Panc1 (cell line): ENCODE measurements at regions not wholly inside any gene's neighbourhood (a gene's known extent, or its start where the extent isn't known, plus 50 kb on each side); places are given as distances from the start of the nearest gene placed in this dataset.

ENCODE experiments used
- ATAC-seq: fragments of 200-7000 bp; cut with Tn5 transposase; 2 replicates; pipeline ENCODE4 v1.9.1; 2020; ENCODE audit warnings: mild to moderate bottlenecking, moderate library complexity
- BruUV-seq: library from RNA; stranded (reverse); fragments of 400-500 nt; replicated peaks from 2 replicates; lab custom pipeline; 2021; lab: Mats Ljungman, UMichigan
- CTCF ChIA-PET: fragments of 300-600 bp; sonication (Branson Sonifier 250); formaldehyde crosslinking; loops from one replicate; lab custom pipeline; 2022; ENCODE audit warnings: antibody characterized with exemption; lab: Charles Lee
- POLR2A ChIA-PET: fragments of 300-600 bp; sonication (Branson Sonifier 250); formaldehyde crosslinking; loops from one replicate; lab custom pipeline; 2022; ENCODE audit warnings: antibody characterized with exemption; lab: Charles Lee
- DNase-seq: peaks from one replicate; pipeline ENCODE4 v3.0.0-alpha.2; 2010; ENCODE audit warnings: low read depth, low spot score
- H3K27ac ChIP-seq: 2 replicates; pipeline ENCODE4 v1.5.1; 2011; ENCODE audit warnings: mild to moderate bottlenecking, low read length, inconsistent platforms
- H3K27me3 ChIP-seq: fragments of 200-500 bp; sonication (Bioruptor generic); 2 replicates; pipeline ENCODE4 v1.6.0; 2014; ENCODE audit warnings: low read length, inconsistent platforms; ENCODE audit not compliant: control insufficient read depth, insufficient read depth
- H3K36me3 ChIP-seq: fragments of 200-500 bp; sonication (Bioruptor generic); 2 replicates; pipeline ENCODE4 v1.5.1; 2014; ENCODE audit warnings: inconsistent platforms, mild to moderate bottlenecking, low read length, moderate library complexity; ENCODE audit not compliant: control insufficient read depth, insufficient read depth
- H3K4me1 ChIP-seq: 2 replicates; pipeline ENCODE4 v1.5.1; 2011; ENCODE audit warnings: inconsistent platforms, mild to moderate bottlenecking, low read length, moderate library complexity; ENCODE audit not compliant: control insufficient read depth, insufficient read depth
- H3K4me3 ChIP-seq, 2 experiments: 2 replicates each; pipeline ENCODE4 v1.5.1; 2011 to 2012; ENCODE audit warnings: low read depth in 2 of 2, low read length in 2 of 2, mild to moderate bottlenecking in 2 of 2, inconsistent platforms in 1 of 2, moderate library complexity in 1 of 2
- H3K9me3 ChIP-seq: fragments of 200-500 bp; sonication (Bioruptor generic); 2 replicates; pipeline ENCODE4 v1.5.1; 2014; ENCODE audit warnings: low read depth, mild to moderate bottlenecking, inconsistent platforms, low read length, moderate library complexity; ENCODE audit not compliant: control insufficient read depth, insufficient read depth
- POLR2AphosphoS5 ChIP-seq: IDR thresholded peaks from 2 replicates; pipeline ENCODE4 v1.6.1; 2012; ENCODE audit warnings: mild to moderate bottlenecking, low read depth, low read length, moderate library complexity
- SIN3A ChIP-seq: IDR thresholded peaks from 2 replicates; pipeline ENCODE4 v1.6.1; 2012; ENCODE audit warnings: low read depth, mild to moderate bottlenecking, low read length, moderate library complexity, borderline replicate concordance; ENCODE audit not compliant: insufficient read depth
- TCF7L2 ChIP-seq: IDR thresholded peaks from 2 replicates; pipeline ENCODE4 v1.6.1; 2011; ENCODE audit warnings: mild to moderate bottlenecking, low read depth, low read length, inconsistent platforms
- in situ Hi-C: cut with HindIII; loops from 2 replicates; pipeline ENCODE4 v1.10.0; 2016; ENCODE audit warnings: low sequenced_read_pairs, low pct_unique_long_range_greater_than_20kb
- intact Hi-C: fragments of 100-400 bp; cut with micrococcal nuclease; formaldehyde crosslinking; loops from one replicate; pipeline ENCODE4 v1.10.0; 2022; ENCODE audit not compliant: unreplicated experiment
- TF ChIP-seq, protein P1 (sequence below): fragments of 450-650 bp; IDR thresholded peaks from 2 replicates; pipeline ENCODE4 v1.5.1; 2017; ENCODE audit warnings: mild to moderate bottlenecking
- TF ChIP-seq, protein P2 (sequence below), 2 experiments: IDR thresholded peaks; 2 replicates each; pipeline ENCODE4 v1.6.1; 2011 to 2012; ENCODE audit warnings: low read depth in 2 of 2, control low read depth in 1 of 2, low read length in 1 of 2, mild to moderate bottlenecking in 1 of 2, moderate library complexity in 1 of 2; ENCODE audit not compliant: insufficient read depth in 1 of 2

DNA sequence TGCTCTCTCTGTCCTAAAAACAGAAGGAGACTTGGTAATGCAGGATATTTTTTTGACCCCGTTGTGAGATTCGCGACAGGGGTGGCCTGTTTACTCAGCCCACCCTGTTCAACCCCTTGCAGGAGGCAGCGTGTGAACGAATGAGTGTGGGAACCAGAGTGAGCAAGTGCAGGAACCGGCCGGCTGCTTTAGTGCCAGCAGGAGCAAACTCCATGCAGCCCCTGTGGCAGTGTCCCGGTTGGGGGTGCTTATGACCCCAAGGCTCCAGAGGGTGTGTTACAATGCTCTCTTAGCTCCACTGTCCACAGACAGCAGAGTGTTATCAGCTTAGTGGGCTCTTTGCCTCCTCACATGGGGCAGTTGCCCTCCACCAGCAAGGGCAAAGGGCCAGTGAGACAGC lies 225.2 kb downstream of the ETNK1 start:
- ChIA-PET POLR2A (no interaction called here), CTCF (interaction anchor here (0.6 kb wide), 1 partner anchor 10 kb away, joined by 3 read pairs; no protein-coding TSS in a partner anchor)
- in situ Hi-C loops = no loop called here
- no peak for TF ChIP-seq POLR2AphosphoS5
- TF ChIP-seq TCF7L2 = no peak
- no peak for TF ChIP-seq SIN3A
- TF ChIP-seq, protein P1, sequence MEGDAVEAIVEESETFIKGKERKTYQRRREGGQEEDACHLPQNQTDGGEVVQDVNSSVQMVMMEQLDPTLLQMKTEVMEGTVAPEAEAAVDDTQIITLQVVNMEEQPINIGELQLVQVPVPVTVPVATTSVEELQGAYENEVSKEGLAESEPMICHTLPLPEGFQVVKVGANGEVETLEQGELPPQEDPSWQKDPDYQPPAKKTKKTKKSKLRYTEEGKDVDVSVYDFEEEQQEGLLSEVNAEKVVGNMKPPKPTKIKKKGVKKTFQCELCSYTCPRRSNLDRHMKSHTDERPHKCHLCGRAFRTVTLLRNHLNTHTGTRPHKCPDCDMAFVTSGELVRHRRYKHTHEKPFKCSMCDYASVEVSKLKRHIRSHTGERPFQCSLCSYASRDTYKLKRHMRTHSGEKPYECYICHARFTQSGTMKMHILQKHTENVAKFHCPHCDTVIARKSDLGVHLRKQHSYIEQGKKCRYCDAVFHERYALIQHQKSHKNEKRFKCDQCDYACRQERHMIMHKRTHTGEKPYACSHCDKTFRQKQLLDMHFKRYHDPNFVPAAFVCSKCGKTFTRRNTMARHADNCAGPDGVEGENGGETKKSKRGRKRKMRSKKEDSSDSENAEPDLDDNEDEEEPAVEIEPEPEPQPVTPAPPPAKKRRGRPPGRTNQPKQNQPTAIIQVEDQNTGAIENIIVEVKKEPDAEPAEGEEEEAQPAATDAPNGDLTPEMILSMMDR = no peak
- TF ChIP-seq, protein P2, sequence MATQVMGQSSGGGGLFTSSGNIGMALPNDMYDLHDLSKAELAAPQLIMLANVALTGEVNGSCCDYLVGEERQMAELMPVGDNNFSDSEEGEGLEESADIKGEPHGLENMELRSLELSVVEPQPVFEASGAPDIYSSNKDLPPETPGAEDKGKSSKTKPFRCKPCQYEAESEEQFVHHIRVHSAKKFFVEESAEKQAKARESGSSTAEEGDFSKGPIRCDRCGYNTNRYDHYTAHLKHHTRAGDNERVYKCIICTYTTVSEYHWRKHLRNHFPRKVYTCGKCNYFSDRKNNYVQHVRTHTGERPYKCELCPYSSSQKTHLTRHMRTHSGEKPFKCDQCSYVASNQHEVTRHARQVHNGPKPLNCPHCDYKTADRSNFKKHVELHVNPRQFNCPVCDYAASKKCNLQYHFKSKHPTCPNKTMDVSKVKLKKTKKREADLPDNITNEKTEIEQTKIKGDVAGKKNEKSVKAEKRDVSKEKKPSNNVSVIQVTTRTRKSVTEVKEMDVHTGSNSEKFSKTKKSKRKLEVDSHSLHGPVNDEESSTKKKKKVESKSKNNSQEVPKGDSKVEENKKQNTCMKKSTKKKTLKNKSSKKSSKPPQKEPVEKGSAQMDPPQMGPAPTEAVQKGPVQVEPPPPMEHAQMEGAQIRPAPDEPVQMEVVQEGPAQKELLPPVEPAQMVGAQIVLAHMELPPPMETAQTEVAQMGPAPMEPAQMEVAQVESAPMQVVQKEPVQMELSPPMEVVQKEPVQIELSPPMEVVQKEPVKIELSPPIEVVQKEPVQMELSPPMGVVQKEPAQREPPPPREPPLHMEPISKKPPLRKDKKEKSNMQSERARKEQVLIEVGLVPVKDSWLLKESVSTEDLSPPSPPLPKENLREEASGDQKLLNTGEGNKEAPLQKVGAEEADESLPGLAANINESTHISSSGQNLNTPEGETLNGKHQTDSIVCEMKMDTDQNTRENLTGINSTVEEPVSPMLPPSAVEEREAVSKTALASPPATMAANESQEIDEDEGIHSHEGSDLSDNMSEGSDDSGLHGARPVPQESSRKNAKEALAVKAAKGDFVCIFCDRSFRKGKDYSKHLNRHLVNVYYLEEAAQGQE (IDR thresholded peaks at IDR 0.05; ENCODE audit: insufficient read depth in 1 of 2, low read depth in 2 of 2, low read length in 1 of 2) = no peak
- no TSS peak for BruUV-seq
- H3K27me3 ChIP-seq = no peaks in the 10 kb centered on the region
- H3K27ac ChIP-seq = no peak overlapping the region
- no peaks in the 10 kb centered on the region for H3K36me3 ChIP-seq
- no peaks in the 10 kb centered on the region for H3K4me1 ChIP-seq
- no peak for DNase-seq
- no peak overlapping the region for H3K4me3 ChIP-seq
- intact Hi-C loops = no loop called here
- H3K9me3 ChIP-seq = no peaks in the 10 kb centered on the region
- no peak for ATAC-seq

DNA sequence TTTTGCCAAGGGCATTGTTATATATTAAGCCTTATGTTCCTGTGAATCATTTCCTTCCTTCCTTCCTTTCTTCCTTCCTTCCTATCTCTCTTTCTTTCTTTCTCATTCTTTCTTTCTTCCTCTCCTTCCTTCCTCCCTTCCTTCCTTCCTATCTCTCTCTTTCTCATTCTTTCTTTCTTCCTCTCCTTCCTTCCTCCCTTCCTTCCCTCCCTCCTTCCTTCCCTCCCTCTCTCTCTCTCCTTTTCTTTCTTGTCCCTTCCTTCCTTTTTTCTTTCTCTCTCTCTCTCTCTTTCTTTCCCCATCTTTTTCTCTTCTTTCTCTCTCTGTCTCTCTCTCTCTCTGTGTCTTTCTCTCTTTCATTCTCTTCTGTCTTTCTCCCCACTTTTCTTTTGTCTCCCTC lies 226.6 kb downstream of the ETNK1 start:
- H3K27me3 ChIP-seq = no peaks in the 10 kb centered on the region
- H3K4me1 ChIP-seq = no peaks in the 10 kb centered on the region
- H3K4me3 ChIP-seq = no peak overlapping the region
- DNase-seq = no peak
- in situ Hi-C loops = no loop called here
- ChIA-PET POLR2A (no interaction called here), CTCF (no interaction called here)
- H3K9me3 ChIP-seq = no peaks in the 10 kb centered on the region
- BruUV-seq = no TSS peak
- intact Hi-C loops = no loop called here
- no peak overlapping the region for H3K27ac ChIP-seq
- H3K36me3 ChIP-seq = no peaks in the 10 kb centered on the region
- no peak for TF ChIP-seq POLR2AphosphoS5
- TF ChIP-seq, protein P2 (IDR thresholded peaks at IDR 0.05; ENCODE audit: insufficient read depth in 1 of 2, low read depth in 2 of 2, low read length in 1 of 2) = no peak
- ATAC-seq = no peak
